Thyroid gland (tissue), 4 donors: ENCODE measurements at regions not wholly inside any gene's neighbourhood (a gene's known extent, or its start where the extent isn't known, plus 50 kb on each side); places are given as distances from the start of the nearest gene placed in this dataset.

Experiments
- CTCF ChIP-seq, 6 experiments: fragments of 200-600 bp in 3 of 6; fragments of 450-650 bp in 3 of 6; sonication (generic) in 3 of 6; IDR thresholded peaks; one replicate each; pipeline ENCODE4 v1.5.1; 2016 to 2019; ENCODE audit warnings: antibody characterized with exemption in 6 of 6, mild to moderate bottlenecking in 2 of 6, inconsistent platforms in 1 of 6, moderate library complexity in 1 of 6
- POLR2A ChIP-seq, 2 donors: fragments of 450-650 bp; IDR thresholded peaks; one replicate each; pipeline ENCODE4 v1.6.1; 2017; ENCODE audit warnings: antibody characterized with exemption in 2 of 2, mild to moderate bottlenecking in 2 of 2, moderate library complexity in 1 of 2

GRCh38 chr10:36345807-36346206 is 703.7 kb upstream of the FZD8 start:
- no peak for TF ChIP-seq CTCF (IDR thresholded peaks at IDR 0.05)
- no peak for TF ChIP-seq POLR2A (IDR thresholded peaks at IDR 0.05)
